Choroid plexus epithelial cell (primary cell): ENCODE measurements at regions not wholly inside any gene's neighbourhood (a gene's known extent, or its start where the extent isn't known, plus 50 kb on each side); places are given as distances from the start of the nearest gene placed in this dataset.

ENCODE experiments used
- DNase-seq: peaks from one replicate; pipeline ENCODE4 v3.0.0-alpha.2; 2010; ENCODE audit warnings: low read depth
- H3K4me3 ChIP-seq: 2 replicates; pipeline ENCODE4 v1.5.1; 2011; ENCODE audit warnings: low read depth, mild to moderate bottlenecking, control low read depth, low read length, moderate library complexity
- CTCF ChIP-seq: conservative IDR thresholded peaks from 2 replicates; pipeline ENCODE4 v1.5.1; 2011; ENCODE audit warnings: low read depth, mild to moderate bottlenecking, control low read depth, inconsistent platforms, low read length, moderate library complexity

DNA sequence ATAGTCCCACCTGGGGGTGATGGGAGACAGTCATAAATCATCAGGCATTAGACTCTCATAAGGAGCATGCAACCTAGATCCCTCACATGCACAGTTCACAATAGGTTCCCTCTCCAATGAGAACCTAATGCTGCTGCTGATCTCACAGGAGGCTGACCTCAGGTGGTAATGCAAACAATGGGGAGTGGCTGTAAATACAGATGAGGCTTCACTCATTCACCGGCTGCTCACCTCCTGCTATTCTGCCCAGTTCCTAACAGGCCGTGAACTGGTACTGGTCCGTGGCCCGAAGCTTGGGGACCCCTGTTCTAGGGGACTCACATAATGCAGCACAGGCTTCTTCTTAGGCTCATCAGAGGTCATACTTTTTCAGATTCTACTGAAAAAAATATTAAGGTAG, 625.9 kb upstream of the AGA start:
- DNase-seq, result no peak
- no peak for TF ChIP-seq CTCF

GRCh38 chr4:178070163-178070562, 627.9 kb upstream of the AGA start:
- no peak for TF ChIP-seq CTCF
- H3K4me3 ChIP-seq, result no peak overlapping the region
- DNase-seq, result no peak

More for the DNA sequence above, 625.9 kb upstream of the AGA start:
- no peak overlapping the region for H3K4me3 ChIP-seq

DNA sequence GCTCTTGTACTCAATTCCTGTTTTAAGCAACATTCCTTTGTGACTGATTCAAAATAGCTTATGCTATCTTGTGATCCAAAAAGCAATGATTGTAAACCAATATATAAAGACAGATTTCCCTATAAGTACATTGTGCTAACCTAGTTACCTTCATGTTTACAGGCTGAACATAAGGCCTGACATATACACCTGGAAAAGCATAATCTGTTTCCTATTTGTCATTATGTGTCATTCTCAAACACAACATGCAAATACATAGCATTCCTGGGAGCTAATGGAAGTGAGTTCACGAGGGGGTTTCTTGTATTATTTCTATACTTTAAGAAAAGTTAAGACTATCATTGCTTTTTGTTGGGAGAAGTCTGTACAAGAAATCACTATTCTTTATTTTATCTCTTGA, 638.1 kb upstream of the AGA start:
- H3K4me3 ChIP-seq, result no peak overlapping the region
- no peak for DNase-seq
- TF ChIP-seq CTCF, result no peak

- no peak for TF ChIP-seq CTCF
- no peak overlapping the region for H3K4me3 ChIP-seq
- no peak for DNase-seq
These were observed 638.9 kb upstream of the AGA start for GRCh38 chr4:178081176-178081575.

DNA sequence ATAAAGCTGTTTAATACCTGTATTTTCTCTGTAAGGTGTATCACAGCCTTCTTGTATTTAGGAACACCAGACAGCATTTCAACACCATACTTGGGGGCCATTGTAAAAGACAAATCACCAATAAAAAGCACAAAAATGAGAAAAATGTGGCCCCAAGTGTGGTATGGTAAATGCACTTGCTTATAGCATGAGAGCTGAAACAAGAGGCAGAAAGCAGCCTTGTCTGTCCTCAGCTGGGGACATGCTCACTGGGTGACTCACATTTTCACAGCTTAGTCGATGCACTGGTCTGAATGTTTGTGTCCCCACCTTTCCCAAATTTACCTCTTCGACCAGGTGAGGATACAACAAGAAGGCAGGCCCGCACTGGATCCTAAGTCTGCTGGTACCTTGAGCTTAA, 639.7 kb upstream of the AGA start:
- H3K4me3 ChIP-seq, result no peak overlapping the region
- DNase-seq, result no peak
- no peak for TF ChIP-seq CTCF

DNA sequence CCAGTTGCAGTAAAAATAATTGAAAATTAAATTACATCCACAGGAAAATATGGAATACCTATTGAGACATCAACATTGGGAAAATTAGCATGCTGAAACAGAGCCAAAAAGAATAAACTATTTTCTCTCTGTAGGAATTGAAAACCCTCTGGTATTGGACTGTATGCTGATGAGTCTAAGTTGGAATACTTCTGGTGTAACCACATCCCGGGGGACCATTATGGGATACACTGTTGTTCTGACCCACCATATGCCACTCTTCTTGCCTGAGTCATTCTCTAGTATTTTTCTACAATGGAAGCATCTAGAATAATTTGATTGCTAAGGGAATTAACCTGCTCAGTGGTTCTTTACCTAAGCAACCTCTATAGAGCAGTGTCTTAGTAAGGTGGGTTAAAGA, 640.7 kb upstream of the AGA start:
- DNase-seq, result no peak
- TF ChIP-seq CTCF, result no peak
- H3K4me3 ChIP-seq, result no peak overlapping the region

GRCh38 chr4:178083968-178084367, 641.7 kb upstream of the AGA start:
- no peak for TF ChIP-seq CTCF
- no peak for DNase-seq
- no peak overlapping the region for H3K4me3 ChIP-seq
